K562 (cell line): ENCODE measurements at regions not wholly inside any gene's neighbourhood (a gene's known extent, or its start where the extent isn't known, plus 50 kb on each side); places are given as distances from the start of the nearest gene placed in this dataset.

Source experiments
- ATAC-seq: fragments of 200-7000 bp; cut with Tn5 transposase; 3 replicates; pipeline ENCODE4 v1.9.1; 2020; ENCODE audit warnings: moderate library complexity
- BruUV-seq: library from RNA; stranded (reverse); fragments of 400-500 nt; replicated peaks from 2 replicates; lab custom pipeline; 2021; lab: Mats Ljungman, UMichigan
- CTCF ChIA-PET: fragments of 300-600 bp; formaldehyde crosslinking; extraction: SDS; loops from one replicate; lab custom pipeline; 2021; ENCODE audit warnings: low intra/inter-chr PET ratio; lab: Yijun Ruan, JAX
- POLR2A ChIA-PET: fragments of 300-600, 350-650 bp; sonication (Branson Sonifier 250); formaldehyde crosslinking; extraction: SDS; loops from one replicate; lab custom pipeline; 2021; ENCODE audit warnings: antibody characterized with exemption, inconsistent platforms; lab: Yijun Ruan, JAX
- DNase-seq, 4 experiments: peaks; one replicate each; pipeline versions ENCODE4 v3.0.0 to v3.0.0-alpha.2; 2011 to 2018; ENCODE audit warnings: low spot score in 3 of 4, mixed read lengths in 3 of 4; ENCODE audit errors: extremely low read depth in 1 of 4
- FAIRE-seq: peaks from 2 replicates; lab custom pipeline; 2011; peaks lifted over from hg19 to GRCh38; lab: Jason Lieb, UNC
- H2AFZ ChIP-seq: 2 replicates; pipeline ENCODE4 v1.6.0; 2011; ENCODE audit warnings: low read depth, low read length, control low read depth, inconsistent platforms
- H3K27ac ChIP-seq: fragments of 200-600 bp; 3 replicates; pipeline ENCODE4 v1.8.0; 2011; ENCODE audit warnings: low read depth, mild to moderate bottlenecking, control low read depth, inconsistent platforms, low read length, moderate library complexity, mixed read lengths; ENCODE audit errors: extremely low read depth
- H3K27me3 ChIP-seq, 2 experiments: fragments of 300-600 bp in 1 of 2; 2 replicates in 1 of 2; 3 replicates in 1 of 2; pipeline versions ENCODE4 v1.6.0 to v1.8.0; 2011; ENCODE audit warnings: inconsistent platforms in 2 of 2, low read length in 2 of 2, mild to moderate bottlenecking in 1 of 2, mixed read lengths in 1 of 2, moderate library complexity in 1 of 2; ENCODE audit not compliant: control insufficient read depth in 2 of 2, insufficient read depth in 2 of 2
- H3K36me3 ChIP-seq: fragments of 300-600 bp; 3 replicates; pipeline ENCODE4 v1.8.0; 2011; ENCODE audit warnings: mild to moderate bottlenecking, low read length, inconsistent platforms; ENCODE audit not compliant: control insufficient read depth, insufficient read depth
- H3K4me1 ChIP-seq, 2 experiments: fragments of 200-600 bp in 1 of 2; replicated peaks in 1 of 2; 2 replicates in 1 of 2; 3 replicates in 1 of 2; pipeline versions ENCODE4 v1.5.1 to v1.8.0; 2011; ENCODE audit warnings: inconsistent platforms in 2 of 2, low read length in 2 of 2, mild to moderate bottlenecking in 1 of 2, mixed read lengths in 1 of 2, moderate library complexity in 1 of 2; ENCODE audit not compliant: control insufficient read depth in 2 of 2, insufficient read depth in 2 of 2
- H3K4me2 ChIP-seq: 2 replicates; pipeline ENCODE4 v1.6.1; 2011; ENCODE audit warnings: low read length, control low read depth, inconsistent platforms, mixed read lengths; ENCODE audit not compliant: insufficient read depth
- H3K4me3 ChIP-seq: fragments of 200-600 bp; sonication (generic), shearing (Covaris generic); 2 replicates; pipeline ENCODE4 v1.5.1; 2016; ENCODE audit warnings: control low read depth, inconsistent platforms
- H3K79me2 ChIP-seq: fragments of 200-600 bp; 3 replicates; pipeline ENCODE4 v1.8.0; 2011; ENCODE audit warnings: low read length, inconsistent platforms; ENCODE audit not compliant: control insufficient read depth, insufficient read depth
- H3K9ac ChIP-seq, 2 experiments: 2 replicates each; pipeline versions ENCODE4 v1.6.0 to v1.6.1; 2011; ENCODE audit warnings: low read depth in 2 of 2, low read length in 2 of 2, control low read depth in 1 of 2, inconsistent platforms in 1 of 2, mild to moderate bottlenecking in 1 of 2, mixed read lengths in 1 of 2; ENCODE audit not compliant: insufficient read depth in 1 of 2
- H3K9me1 ChIP-seq: one replicate; pipeline ENCODE4 v1.6.0; 2011; ENCODE audit warnings: inconsistent platforms, mild to moderate bottlenecking, low read length, moderate library complexity; ENCODE audit not compliant: control insufficient read depth, insufficient read depth
- H3K9me3 ChIP-seq: replicated peaks from 2 replicates; pipeline ENCODE4 v1.5.1; 2011; ENCODE audit warnings: low read depth, low read length, inconsistent platforms; ENCODE audit not compliant: control insufficient read depth, insufficient read depth
- H4K20me1 ChIP-seq: replicated peaks from 2 replicates; pipeline ENCODE4 v1.6.1; 2011; ENCODE audit warnings: low read length, inconsistent platforms, mixed read lengths; ENCODE audit not compliant: control insufficient read depth, insufficient read depth
- ADNP ChIP-seq: fragments of 200-800 bp; sonication (Bioruptor generic); IDR thresholded peaks from 2 replicates; pipeline ENCODE4 v1.6.1; 2016; ENCODE audit warnings: missing genetic modification characterization, missing compliant biosample characterization
- ARNT ChIP-seq, 2 experiments: fragments of 450-650 bp; IDR thresholded peaks; 2 replicates each; pipeline ENCODE4 v1.6.1; 2016; ENCODE audit warnings: mild to moderate bottlenecking in 1 of 2
- DMBX1 ChIP-seq: fragments of 250-450 bp; sonication (Bioruptor Pico); IDR thresholded peaks from 2 replicates; pipeline ENCODE4 v1.8.0; 2022; ENCODE audit warnings: inconsistent platforms, mild to moderate bottlenecking, moderate library complexity, borderline replicate concordance
- FOSL1 ChIP-seq: fragments of 200-800 bp; sonication (Bioruptor generic); conservative IDR thresholded peaks from 2 replicates; pipeline ENCODE4 v1.6.1; 2016; ENCODE audit warnings: missing genetic modification characterization, missing compliant biosample characterization
- GABPA ChIP-seq: fragments of 200-800 bp; sonication (Bioruptor generic); conservative IDR thresholded peaks from 2 replicates; pipeline ENCODE4 v1.6.1; 2016; ENCODE audit warnings: low read depth, missing genetic modification characterization, missing compliant biosample characterization
- KLF13 ChIP-seq: fragments of 450-650 bp; IDR thresholded peaks from 2 replicates; pipeline ENCODE4 v1.6.1; 2016; ENCODE audit warnings: missing genetic modification characterization, low read depth, mild to moderate bottlenecking, missing compliant biosample characterization, moderate library complexity, borderline replicate concordance
- MYNN ChIP-seq, 2 experiments: sonication (generic); formaldehyde crosslinking in 1 of 2; IDR thresholded peaks; 2 replicates each; pipeline versions ENCODE4 v1.5.0 to v1.6.1; 2016 to 2020; ENCODE audit warnings: antibody characterized with exemption in 1 of 2, missing genetic modification reagents in 1 of 2
- NCOA1 ChIP-seq: fragments of 450-650 bp; IDR thresholded peaks from 2 replicates; pipeline ENCODE4 v1.6.1; 2016; ENCODE audit warnings: low read depth
- RBM14 ChIP-seq: fragments of 200-400 bp; formaldehyde crosslinking; IDR thresholded peaks from 2 replicates; pipeline ENCODE4 v1.6.1; 2018; ENCODE audit warnings: low read depth, mild to moderate bottlenecking, low read length, moderate library complexity, borderline replicate concordance; ENCODE audit not compliant: insufficient read depth
- SMARCE1 ChIP-seq: fragments of 450-650 bp; IDR thresholded peaks from 2 replicates; pipeline ENCODE4 v1.7.1; 2016; ENCODE audit warnings: mild to moderate bottlenecking
- ZNF197 ChIP-seq: fragments of 200-800 bp; sonication (Bioruptor generic); IDR thresholded peaks from 2 replicates; pipeline ENCODE4 v1.6.1; 2016; ENCODE audit warnings: low read depth, missing genetic modification characterization, missing compliant biosample characterization
- ZNF23 ChIP-seq: fragments of 250-450 bp; sonication (Bioruptor Pico); IDR thresholded peaks from 2 replicates; pipeline ENCODE4 v1.4.0; 2020; ENCODE audit warnings: mild to moderate bottlenecking
- ZNF263 ChIP-seq: sonication (generic); formaldehyde crosslinking; IDR thresholded peaks from 2 replicates; pipeline ENCODE4 v1.8.0; 2022; ENCODE audit warnings: mild to moderate bottlenecking, missing genetic modification reagents, borderline replicate concordance
- ZNF354B ChIP-seq: fragments of 250-450 bp; sonication (Bioruptor Pico); IDR thresholded peaks from 2 replicates; pipeline ENCODE4 v1.4.0; 2020
- WGBS: fragments of 100-300 bp; shearing (Covaris generic); methylation state at CpG from one replicate; pipeline ENCODE4 v1.1.6; 2016; ENCODE audit warnings: low coverage, mixed read lengths; ENCODE audit not compliant: insufficient coverage; ENCODE audit errors: missing lambda C conversion rate; 5-methylcytosine and 5-hydroxymethylcytosine counted together
- in situ Hi-C: fragments of 300-500 bp; cut with MboI; formaldehyde crosslinking; loops from 4 replicates; pipeline ENCODE4 v1.15.0; 2018; ENCODE audit warnings: inconsistent platforms, mixed read lengths
- intact Hi-C: fragments of 100-400 bp; cut with micrococcal nuclease; formaldehyde crosslinking; loops from 2 replicates; pipeline ENCODE4 v1.14.2; 2022
- TF ChIP-seq, protein P1 (sequence below): IDR thresholded peaks from 2 replicates; pipeline ENCODE4 v1.6.1; 2016; ENCODE audit warnings: missing genetic modification characterization, missing compliant biosample characterization

DNA sequence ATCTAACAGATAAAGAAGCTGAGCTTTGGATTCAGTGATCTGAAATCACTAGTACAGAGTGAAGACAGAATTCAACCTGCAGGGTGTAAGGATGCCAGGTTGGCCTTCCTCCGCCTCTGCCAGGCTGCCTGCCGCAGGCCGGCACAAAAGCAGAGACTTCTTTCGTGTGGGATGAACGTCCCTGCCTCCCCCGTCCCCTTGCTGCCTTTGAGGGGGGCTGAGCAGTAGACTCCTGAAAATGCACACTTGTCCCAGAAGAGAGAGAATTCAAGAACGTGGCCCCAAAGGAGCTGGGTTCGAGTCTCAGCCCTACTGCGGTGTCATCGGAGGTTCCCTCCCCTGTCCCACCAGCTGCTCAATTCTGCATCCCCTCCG is 154.3 kb downstream of the BCL11B start (continued):
- TF ChIP-seq ARNT (IDR thresholded peaks at IDR 0.05): no peak
- TF ChIP-seq NCOA1: no peak

DNA sequence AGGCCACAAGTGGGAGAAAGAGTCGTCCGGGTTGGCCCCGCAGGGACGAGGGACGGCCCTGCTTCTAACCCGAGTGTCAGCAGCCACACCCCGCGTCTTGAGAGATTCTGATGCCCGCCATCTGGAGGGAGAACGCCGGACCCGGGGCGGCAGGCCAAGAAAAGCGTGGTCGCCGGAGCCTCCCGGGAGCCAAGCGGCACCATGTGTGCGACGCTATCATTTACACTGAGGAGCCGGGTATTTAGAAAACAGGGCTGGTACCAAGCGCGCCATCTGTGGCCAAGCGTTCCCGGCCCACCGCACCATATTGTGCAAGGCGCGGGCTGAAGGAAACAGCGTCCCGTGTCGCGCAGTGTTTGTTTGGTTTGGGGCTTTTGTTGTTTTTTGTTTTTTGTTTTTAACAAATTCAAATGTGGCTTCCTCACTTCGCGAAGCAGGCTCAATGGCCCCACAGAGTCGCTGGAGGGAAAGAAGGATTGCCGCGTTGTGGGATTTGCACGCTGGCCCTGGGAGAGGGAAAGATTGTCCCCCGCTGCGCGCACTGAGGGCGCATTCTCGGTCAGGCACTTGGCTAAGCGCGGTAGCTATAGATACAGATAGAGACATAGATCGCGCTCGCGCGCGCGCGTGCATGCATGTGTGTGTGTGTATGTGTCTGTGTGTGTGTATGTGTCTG is 153.8 kb downstream of the BCL11B start:
- FAIRE-seq: no peak
- no peak overlapping the region for H3K9ac ChIP-seq
- H2AFZ ChIP-seq: no peak overlapping the region
- TF ChIP-seq RBM14 (no peak), SMARCE1 (no peak), ADNP (tag) (no peak), ZNF354B (no peak), GABPA (tag) (no peak), ZNF263 (CRISPR knock-in tag) (no peak), KLF13 (tag) (no peak), ZNF23 (CRISPR knock-in tag) (no peak), FOSL1 (tag) (no peak), ZNF197 (no peak), MYNN (IDR thresholded peaks at IDR 0.05) (no peak), MYNN (CRISPR knock-in tag; IDR thresholded peaks at IDR 0.05) (no peak), DMBX1 (CRISPR knock-in tag) (no peak)
- TF ChIP-seq, protein P1, sequence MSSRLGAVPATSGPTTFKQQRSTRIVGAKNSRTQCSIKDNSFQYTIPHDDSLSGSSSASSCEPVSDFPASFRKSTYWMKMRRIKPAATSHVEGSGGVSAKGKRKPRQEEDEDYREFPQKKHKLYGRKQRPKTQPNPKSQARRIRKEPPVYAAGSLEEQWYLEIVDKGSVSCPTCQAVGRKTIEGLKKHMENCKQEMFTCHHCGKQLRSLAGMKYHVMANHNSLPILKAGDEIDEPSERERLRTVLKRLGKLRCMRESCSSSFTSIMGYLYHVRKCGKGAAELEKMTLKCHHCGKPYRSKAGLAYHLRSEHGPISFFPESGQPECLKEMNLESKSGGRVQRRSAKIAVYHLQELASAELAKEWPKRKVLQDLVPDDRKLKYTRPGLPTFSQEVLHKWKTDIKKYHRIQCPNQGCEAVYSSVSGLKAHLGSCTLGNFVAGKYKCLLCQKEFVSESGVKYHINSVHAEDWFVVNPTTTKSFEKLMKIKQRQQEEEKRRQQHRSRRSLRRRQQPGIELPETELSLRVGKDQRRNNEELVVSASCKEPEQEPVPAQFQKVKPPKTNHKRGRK: no peak
- no peak for DNase-seq
- H3K79me2 ChIP-seq: no peaks in the 10 kb centered on the region
- no peaks in the 10 kb centered on the region for H3K9me1 ChIP-seq
- CTCF ChIA-PET: no interaction called here
- no peak overlapping the region for H3K27ac ChIP-seq
- intact Hi-C loops (no loop called here), in situ Hi-C loops (no loop called here)
- no TSS peak for BruUV-seq
- H3K4me2 ChIP-seq: no peak overlapping the region
- no peaks in the 10 kb centered on the region for H4K20me1 ChIP-seq
- H3K4me1 ChIP-seq: no peaks in the 10 kb centered on the region
- H3K4me3 ChIP-seq: no peak overlapping the region
- peaks cover 0 to 5% of the 10 kb centered on the region in 2 experiments; a peak in 3 of 5 replicates for H3K27me3 ChIP-seq
- no peaks in the 10 kb centered on the region for H3K9me3 ChIP-seq
- ATAC-seq: no peak
- POLR2A ChIA-PET: no interaction called here
- no peaks in the 10 kb centered on the region for H3K36me3 ChIP-seq
- 31% methylated on average over 39 of the region's 53 CpGs for WGBS
